Stimulated activated CD4-positive, alpha-beta T cell treated with anti-CD3 and anti-CD28 coated beads, TNF-alpha, amount 100 ng/mL, for 1 hour (primary cell): ENCODE measurements at regions not wholly inside any gene's neighbourhood (a gene's known extent, or its start where the extent isn't known, plus 50 kb on each side); places are given as distances from the start of the nearest gene placed in this dataset.
"Not testable (repeated sequence)": the region's sequence is repeated elsewhere in the genome, so short reads cannot be mapped to it uniquely, and the experiment has no call there.

Source experiments
- DNase-seq, 3 donors: peaks; one replicate each; pipeline ENCODE4 v3.0.0-alpha.2; 2020; ENCODE audit warnings: low read depth in 3 of 3, low spot score in 1 of 3

- DNase-seq = no peak
These were observed 101.8 kb downstream of the TNFAIP3 start for GRCh38 chr6:137968901-137969300.

GRCh38 chr6:137969874-137970273, 102.8 kb downstream of the TNFAIP3 start:
- DNase-seq = no peak

- no peak for DNase-seq
These were observed 103.3 kb downstream of the TNFAIP3 start for GRCh38 chr6:137970368-137970767.

- no peak for DNase-seq
These were observed 106.1 kb downstream of the TNFAIP3 start for GRCh38 chr6:137973201-137973600.

GRCh38 chr6:137975188-137975940, 108.3 kb downstream of the TNFAIP3 start:
- DNase-seq = no peak

- DNase-seq = no peak
These were observed 109.4 kb downstream of the TNFAIP3 start for GRCh38 chr6:137976430-137976829.

- DNase-seq = no peak
These were observed 110.1 kb downstream of the TNFAIP3 start for GRCh38 chr6:137977206-137977605.

- no peak for DNase-seq
These were observed 110.8 kb downstream of the TNFAIP3 start for GRCh38 chr6:137977814-137978213.

GRCh38 chr6:137978252-137978896, 111.3 kb downstream of the TNFAIP3 start:
- DNase-seq = no peak

GRCh38 chr6:137979263-137979662, 112.2 kb downstream of the TNFAIP3 start:
- not testable (repeated sequence) for DNase-seq

- no peak for DNase-seq
These were observed 113.7 kb downstream of the TNFAIP3 start for GRCh38 chr6:137980777-137981176.

GRCh38 chr6:137981758-137982157, 114.7 kb downstream of the TNFAIP3 start:
- no peak for DNase-seq

- DNase-seq = peak in 1 of 3 donors; percentile 4
These were observed 115.5 kb downstream of the TNFAIP3 start for GRCh38 chr6:137982418-137983189.

- no peak for DNase-seq
These were observed 116.2 kb downstream of the TNFAIP3 start for GRCh38 chr6:137983269-137983668.

- DNase-seq = no peak
These were observed 117.6 kb downstream of the PERP start for GRCh38 chr6:137989664-137990063.

- no peak for DNase-seq
These were observed 111.8 kb downstream of the PERP start for GRCh38 chr6:137995371-137995770.

GRCh38 chr6:137998461-137999019, 108.7 kb downstream of the PERP start:
- DNase-seq = no peak

GRCh38 chr6:137999815-138000214, 107.4 kb downstream of the PERP start:
- no peak for DNase-seq

GRCh38 chr6:138000941-138001340, 106.3 kb downstream of the PERP start:
- DNase-seq = no peak

GRCh38 chr6:138001750-138002349, 105.4 kb downstream of the PERP start:
- DNase-seq = peak; percentile 26 to 41 (median 33)
